Psoas muscle (tissue), 7 donors: ENCODE measurements at regions not wholly inside any gene's neighbourhood (a gene's known extent, or its start where the extent isn't known, plus 50 kb on each side); places are given as distances from the start of the nearest gene placed in this dataset.

Experiments used
- ATAC-seq, 4 donors: fragments of 200-7000 bp; cut with Tn5 transposase; one replicate each; pipeline ENCODE4 v1.9.1; 2020; ENCODE audit warnings: moderate library complexity in 3 of 4, mild to moderate bottlenecking in 2 of 4
- DNase-seq, 2 donors: peaks; one replicate each; pipeline ENCODE4 v3.0.0-alpha.2; 2020
- H3K27ac ChIP-seq: fragments of 200-600 bp; one replicate; pipeline ENCODE4 v1.8.0; 2022
- H3K27me3 ChIP-seq, 3 donors: fragments of 200-600 bp in 1 of 3; one replicate each; pipeline versions ENCODE4 v1.6.1 to v1.8.0; 2013 to 2022; ENCODE audit warnings: low read length in 2 of 3, mild to moderate bottlenecking in 2 of 3, moderate library complexity in 1 of 3; ENCODE audit not compliant: insufficient read depth in 3 of 3
- H3K36me3 ChIP-seq, 2 donors: fragments of 200-600 bp in 1 of 2; one replicate each; pipeline versions ENCODE4 v1.6.1 to v1.8.0; 2013 to 2022; ENCODE audit warnings: low read depth in 1 of 2, mild to moderate bottlenecking in 1 of 2, moderate library complexity in 1 of 2; ENCODE audit not compliant: insufficient read depth in 1 of 2
- H3K4me1 ChIP-seq: fragments of 200-600 bp; one replicate; pipeline ENCODE4 v1.8.0; 2022
- H3K4me3 ChIP-seq: fragments of 200-600 bp; one replicate; pipeline ENCODE4 v1.8.0; 2022; ENCODE audit warnings: mild to moderate bottlenecking
- H3K9me3 ChIP-seq: fragments of 200-600 bp; one replicate; pipeline ENCODE4 v1.8.0; 2022
- CTCF ChIP-seq: fragments of 200-600 bp; IDR thresholded peaks from one replicate; pipeline ENCODE4 v1.8.0; 2022; ENCODE audit warnings: antibody characterized with exemption
- WGBS, 3 donors: extraction: QIAGEN DNeasy Blood & Tissue Kit; methylation state at CpG; one replicate each; pipeline versions ENCODE4 v1.1.6 to v1.1.7; 2013; 5-methylcytosine and 5-hydroxymethylcytosine counted together
- intact Hi-C, 2 donors: fragments of 100-400 bp; cut with DNase I; formaldehyde crosslinking; loops; one replicate each; pipeline versions ENCODE4 v1.11.0 to v1.14.2; 2022
- donor health status: healthy with polysubstance abuse.
- donor health status: DM: no; HTN: no; CAD: no; lungs with moderate emphysema.
- donor health status: Bipolar disorder and iron deficiency.
- donor health status: healthy.
- donor health status: DM: yes; HTN: yes; CAD: no.
- donor health status: DM: no; HTN: no; CAD: no.
- donor health status: DM: yes; HTN: yes; CAD: no.

GRCh38 chr1:115401676-115402075 is 63.6 kb upstream of the NGF start:
- Histone ChIP-seq H3K4me1 (no peaks in the 10 kb centered on the region), H3K9me3 (no peaks in the 10 kb centered on the region), H3K27me3 (no peaks in the 10 kb centered on the region), H3K4me3 (no peak overlapping the region), H3K27ac (no peak overlapping the region), H3K36me3 (no peaks in the 10 kb centered on the region)
- intact Hi-C loops = no loop called here
- DNase-seq (no peak), ATAC-seq (no peak)
- TF ChIP-seq CTCF = no peak
- whole genome bisulfite sequencing, 3 donors = 42 to 52% (median 45%) methylated on average over 1 of the region's 1 CpG

- Histone ChIP-seq H3K4me3 (no peak overlapping the region), H3K27ac (no peak overlapping the region), H3K4me1 (no peaks in the 10 kb centered on the region), H3K9me3 (no peaks in the 10 kb centered on the region), H3K36me3 (no peaks in the 10 kb centered on the region), H3K27me3 (no peaks in the 10 kb centered on the region)
- TF ChIP-seq CTCF = no peak
- DNase-seq (no peak), ATAC-seq (no peak)
- intact Hi-C loops = no loop called here
- 89 to 95% (median 93%) methylated on average over 1 of the region's 1 CpG for WGBS, 3 donors
Measured at GRCh38 chr1:115400891-115401290, 62.8 kb upstream of the NGF start.

- Histone ChIP-seq H3K9me3 (no peaks in the 10 kb centered on the region), H3K4me3 (no peak overlapping the region), H3K36me3 (no peaks in the 10 kb centered on the region), H3K4me1 (no peaks in the 10 kb centered on the region), H3K27me3 (no peaks in the 10 kb centered on the region), H3K27ac (no peak overlapping the region)
- intact Hi-C loops = no loop called here
- 73 to 86% (median 75%) methylated on average over 5 of the region's 5 CpGs for WGBS, 3 donors
- DNase-seq = no peak
- TF ChIP-seq CTCF = no peak
- no peak for ATAC-seq
Measured at GRCh38 chr1:115400426-115400825, 62.4 kb upstream of the NGF start.

- H3K27ac ChIP-seq = no peak overlapping the region
- H3K4me3 ChIP-seq = no peak overlapping the region
- no peaks in the 10 kb centered on the region for H3K9me3 ChIP-seq
- DNase-seq = no peak
- no peaks in the 10 kb centered on the region for H3K27me3 ChIP-seq
- 86 to 91% (median 88%) methylated on average over 4 of the region's 4 CpGs for WGBS, 3 donors
- intact Hi-C loops = no loop called here
- no peaks in the 10 kb centered on the region for H3K4me1 ChIP-seq
- H3K36me3 ChIP-seq = no peaks in the 10 kb centered on the region
- ATAC-seq = no peak
- TF ChIP-seq CTCF = no peak
Measured at GRCh38 chr1:115398745-115399144, 60.7 kb upstream of the NGF start.
